Prostate gland (tissue), 2 donors: ENCODE measurements at regions not wholly inside any gene's neighbourhood (a gene's known extent, or its start where the extent isn't known, plus 50 kb on each side); places are given as distances from the start of the nearest gene placed in this dataset.

ENCODE experiments used
- DNase-seq: peaks from one replicate; pipeline ENCODE4 v3.0.0-alpha.2; 2019; ENCODE audit warnings: low spot score
- H3K27ac ChIP-seq, 2 donors: fragments of 200-600 bp; sonication (generic); 2 replicates each; pipeline ENCODE4 v1.5.1; 2017 to 2019
- H3K27me3 ChIP-seq: fragments of 200-600 bp; sonication (generic); replicated peaks from 2 replicates; pipeline ENCODE4 v1.5.1; 2019; ENCODE audit not compliant: insufficient read depth
- H3K36me3 ChIP-seq, 2 donors: fragments of 200-600 bp; sonication (generic); 1 replicate in 1 of 2; 2 replicates in 1 of 2; pipeline versions ENCODE4 v1.5.1 to v1.8.1; 2017 to 2019
- H3K4me1 ChIP-seq: fragments of 200-600 bp; sonication (generic); replicated peaks from 2 replicates; pipeline ENCODE4 v1.5.1; 2019
- H3K4me3 ChIP-seq, 2 donors: fragments of 200-600 bp; sonication (generic); 2 replicates each; pipeline ENCODE4 v1.5.1; 2017 to 2019
- H3K9me3 ChIP-seq: fragments of 200-600 bp; sonication (generic); 2 replicates; pipeline ENCODE4 v1.5.1; 2017
- CTCF ChIP-seq, 4 experiments: fragments of 200-600 bp in 2 of 4; fragments of 450-650 bp in 2 of 4; sonication (generic) in 2 of 4; IDR thresholded peaks; 1 replicate in 3 of 4; 2 replicates in 1 of 4; pipeline ENCODE4 v1.5.1; 2016 to 2019; ENCODE audit warnings: antibody characterized with exemption in 4 of 4, mild to moderate bottlenecking in 2 of 4, moderate library complexity in 2 of 4
- POLR2A ChIP-seq: fragments of 450-650 bp; IDR thresholded peaks from one replicate; pipeline ENCODE4 v1.6.1; 2016; ENCODE audit warnings: antibody characterized with exemption, mild to moderate bottlenecking
- POLR2AphosphoS5 ChIP-seq: sonication (generic); formaldehyde crosslinking; IDR thresholded peaks from one replicate; pipeline ENCODE4 v1.6.1; 2017; ENCODE audit warnings: antibody characterized with exemption
- WGBS: methylation state at CpG from one replicate; pipeline ENCODE4 v1.1.5; 2018; 5-methylcytosine and 5-hydroxymethylcytosine counted together
- intact Hi-C: fragments of 100-400 bp; cut with DNase I; formaldehyde crosslinking; loops from one replicate; pipeline ENCODE4 v1.14.2; 2022

GRCh38 chr21:22842875-22843274, 1844.7 kb downstream of the NCAM2 start:
- intact Hi-C loops = no loop called here
- no peak for TF ChIP-seq POLR2A
- TF ChIP-seq CTCF (IDR thresholded peaks at IDR 0.05) = no peak
- TF ChIP-seq POLR2AphosphoS5 = no peak
- Histone ChIP-seq H3K36me3 (no peaks in the 10 kb centered on the region), H3K4me1 (no peaks in the 10 kb centered on the region), H3K27ac (no peak overlapping the region), H3K4me3 (no peak overlapping the region), H3K27me3 (no peaks in the 10 kb centered on the region), H3K9me3 (no peaks in the 10 kb centered on the region)
- DNase-seq = no peak
- WGBS = 57% methylated on average over 3 of the region's 3 CpGs

GRCh38 chr21:22855581-22855980, 1857.4 kb downstream of the NCAM2 start:
- intact Hi-C loops = no loop called here
- no peaks in the 10 kb centered on the region for H3K36me3 ChIP-seq
- H3K4me3 ChIP-seq = no peak overlapping the region
- DNase-seq = no peak
- no peak overlapping the region for H3K27ac ChIP-seq
- no peaks in the 10 kb centered on the region for H3K27me3 ChIP-seq
- no peaks in the 10 kb centered on the region for H3K9me3 ChIP-seq
- 82% methylated on average over 1 of the region's 1 CpG for WGBS
- TF ChIP-seq POLR2AphosphoS5 (no peak), CTCF (IDR thresholded peaks at IDR 0.05) (no peak), POLR2A (no peak)
- H3K4me1 ChIP-seq = no peaks in the 10 kb centered on the region

GRCh38 chr21:22871692-22872091, 1873.5 kb downstream of the NCAM2 start:
- intact Hi-C loops = no loop called here
- Histone ChIP-seq H3K9me3 (no peaks in the 10 kb centered on the region), H3K4me1 (no peaks in the 10 kb centered on the region), H3K27me3 (no peaks in the 10 kb centered on the region), H3K36me3 (no peaks in the 10 kb centered on the region), H3K4me3 (no peak overlapping the region), H3K27ac (no peak overlapping the region)
- DNase-seq = no peak
- 92% methylated on average over 4 of the region's 4 CpGs for WGBS
- no peak for TF ChIP-seq POLR2A
- no peak for TF ChIP-seq POLR2AphosphoS5

GRCh38 chr21:22880573-22880972, 1882.4 kb downstream of the NCAM2 start:
- no peaks in the 10 kb centered on the region for H3K36me3 ChIP-seq
- TF ChIP-seq POLR2A (no peak), POLR2AphosphoS5 (no peak), CTCF (IDR thresholded peaks at IDR 0.05) (no peak)
- H3K9me3 ChIP-seq = no peaks in the 10 kb centered on the region
- intact Hi-C loops = no loop called here
- no peak overlapping the region for H3K27ac ChIP-seq
- H3K4me3 ChIP-seq = no peak overlapping the region
- DNase-seq = no peak
- H3K4me1 ChIP-seq = no peaks in the 10 kb centered on the region
- no peaks in the 10 kb centered on the region for H3K27me3 ChIP-seq
- 78% methylated on average over 1 of the region's 1 CpG for WGBS

GRCh38 chr21:22881131-22881530, 1882.9 kb downstream of the NCAM2 start:
- H3K9me3 ChIP-seq = no peaks in the 10 kb centered on the region
- no peaks in the 10 kb centered on the region for H3K36me3 ChIP-seq
- H3K4me3 ChIP-seq = no peak overlapping the region
- intact Hi-C loops = no loop called here
- DNase-seq = no peak
- H3K27me3 ChIP-seq = no peaks in the 10 kb centered on the region
- no peak overlapping the region for H3K27ac ChIP-seq
- no peaks in the 10 kb centered on the region for H3K4me1 ChIP-seq
- TF ChIP-seq CTCF (IDR thresholded peaks at IDR 0.05) (no peak), POLR2A (no peak), POLR2AphosphoS5 (no peak)
- 70% methylated on average over 4 of the region's 4 CpGs for WGBS
